Posterior vena cava (tissue), 2 donors: ENCODE measurements at regions not wholly inside any gene's neighbourhood (a gene's known extent, or its start where the extent isn't known, plus 50 kb on each side); places are given as distances from the start of the nearest gene placed in this dataset.
"Not testable (repeated sequence)": the region's sequence is repeated elsewhere in the genome, so short reads cannot be mapped to it uniquely, and the experiment has no call there.

Experiments used
- DNase-seq: peaks from one replicate; pipeline ENCODE4 v3.0.0-alpha.2; 2020; ENCODE audit warnings: low spot score
- intact Hi-C, 2 donors: fragments of 100-400 bp; cut with DNase I; formaldehyde crosslinking; loops; one replicate each; pipeline versions ENCODE4 v1.14.1 to v1.14.2; 2022 to 2023
- donor health status: DM: yes; HTN: yes; CAD: no.
- donor health status: DM: yes; HTN: yes; CAD: no.

DNA sequence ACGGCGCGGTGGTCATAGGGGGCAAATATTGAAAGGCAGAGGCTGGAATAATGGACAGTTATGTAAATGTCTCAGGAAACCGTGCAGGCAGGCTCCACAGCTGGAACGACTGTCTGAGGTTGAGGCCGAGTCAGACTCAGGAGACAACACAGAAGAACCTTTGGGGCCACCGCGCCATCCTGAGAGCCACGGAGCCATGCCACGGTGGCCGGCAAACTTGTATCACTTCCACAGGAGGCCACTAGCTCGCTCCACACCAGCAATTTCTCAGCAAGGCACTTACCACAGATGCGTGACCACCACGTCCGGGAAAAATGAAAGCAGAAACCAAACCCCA lies 156.7 kb upstream of the SALL3 start:
- DNase-seq = no peak

DNA sequence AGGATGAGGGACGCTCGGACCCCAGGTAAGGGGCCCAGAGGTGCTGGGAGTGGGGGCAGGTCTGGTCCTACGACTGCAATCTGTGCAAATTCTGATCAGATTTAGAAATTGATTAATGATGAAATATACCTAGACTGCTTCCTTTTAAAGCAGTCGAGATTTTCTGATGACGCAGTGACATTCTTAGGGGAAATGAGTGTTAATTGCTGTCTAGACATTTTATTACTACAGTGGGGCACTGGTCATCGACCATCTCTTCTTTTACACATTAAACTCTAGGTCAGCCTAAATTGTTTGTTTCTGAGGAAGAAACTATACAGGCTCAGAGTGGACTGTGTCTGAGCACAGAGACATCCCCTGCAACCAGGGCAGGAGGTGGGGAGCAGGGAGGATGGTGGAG lies 154.4 kb upstream of the SALL3 start:
- no peak for DNase-seq
- intact Hi-C loops = no loop called here

More for the DNA sequence above, 156.7 kb upstream of the SALL3 start:
- intact Hi-C loops = no loop called here

DNA sequence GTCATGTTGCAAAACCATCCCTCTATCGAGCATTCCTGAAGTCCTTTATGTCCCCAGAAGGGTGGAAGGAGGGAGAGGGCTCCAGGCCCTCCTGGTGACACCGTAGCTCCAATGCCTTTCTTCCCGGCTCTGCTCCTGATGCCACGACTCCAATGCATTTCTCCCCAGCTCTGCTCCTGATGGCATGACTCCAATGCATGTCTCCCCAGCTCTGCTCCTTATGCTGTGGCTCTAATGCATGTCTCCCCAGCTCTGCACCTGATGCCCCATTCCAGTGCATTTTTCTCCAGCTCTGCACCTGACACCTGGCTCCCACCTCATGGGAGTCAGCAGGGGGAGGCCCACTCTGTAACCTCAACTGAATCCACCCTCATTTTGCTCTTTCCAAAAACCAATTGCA lies 153.0 kb upstream of the SALL3 start:
- intact Hi-C loops = no loop called here
- DNase-seq = no peak

DNA sequence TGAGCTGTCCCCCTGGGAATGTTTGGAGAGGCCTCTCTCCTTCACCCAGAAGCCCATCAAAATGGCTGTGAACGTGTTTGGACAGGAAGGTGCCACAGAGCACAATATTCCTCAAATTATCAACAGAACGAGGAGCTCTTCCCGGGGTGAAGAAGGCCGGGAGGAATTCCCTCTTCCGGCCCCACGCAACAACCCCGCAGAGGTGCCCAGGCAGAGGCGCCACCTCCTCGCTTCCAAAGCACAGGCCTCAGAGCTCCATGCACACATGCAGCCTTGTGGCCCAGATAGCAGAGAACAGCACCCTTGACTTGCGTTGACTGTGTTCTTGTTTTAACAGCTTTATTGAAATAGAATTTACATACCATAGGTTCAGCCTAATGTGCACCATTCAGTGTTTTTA lies 152.5 kb upstream of the SALL3 start:
- DNase-seq = no peak
- intact Hi-C loops = no loop called here

DNA sequence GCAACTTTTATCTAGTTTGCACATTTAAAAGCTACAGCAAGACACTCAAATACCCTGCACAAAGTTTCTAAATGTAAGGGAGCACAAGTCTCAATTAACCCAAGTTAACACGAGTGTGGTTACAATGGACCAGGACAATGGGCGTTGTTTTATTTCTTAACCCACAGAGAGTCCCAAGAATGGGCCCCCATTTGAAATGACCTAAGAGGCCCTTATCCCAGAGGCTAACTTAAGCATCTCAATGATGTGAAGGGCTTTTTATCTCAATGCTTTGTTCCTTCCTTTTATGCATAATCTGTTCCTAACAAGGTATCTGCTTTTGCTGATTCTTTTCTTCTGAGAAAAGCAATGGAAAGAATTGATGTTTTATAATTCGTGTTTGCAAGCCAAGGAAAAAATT lies 151.5 kb upstream of the SALL3 start:
- intact Hi-C loops = no loop called here
- DNase-seq = no peak

DNA sequence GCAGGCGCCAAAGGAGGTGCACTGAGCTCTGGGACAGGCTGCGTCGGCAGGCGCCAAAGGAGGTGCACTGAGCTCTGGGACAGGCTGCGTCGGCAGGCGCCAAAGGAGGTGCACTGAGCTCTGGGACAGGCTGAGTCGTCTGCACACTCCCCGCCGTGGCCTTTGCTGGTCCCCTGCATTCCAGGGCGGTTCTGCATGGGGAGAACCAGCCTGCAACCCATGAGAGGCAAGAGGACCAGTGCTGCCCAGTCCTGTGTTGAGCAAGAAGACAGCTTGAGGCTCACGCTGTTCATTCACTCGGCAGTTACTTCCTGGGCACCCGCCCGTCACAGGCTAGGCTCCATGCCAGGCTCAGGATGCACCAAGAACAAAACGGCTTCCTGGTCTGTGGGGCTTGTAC lies 150.6 kb upstream of the SALL3 start:
- DNase-seq, intact Hi-C loops: not testable (repeated sequence)

DNA sequence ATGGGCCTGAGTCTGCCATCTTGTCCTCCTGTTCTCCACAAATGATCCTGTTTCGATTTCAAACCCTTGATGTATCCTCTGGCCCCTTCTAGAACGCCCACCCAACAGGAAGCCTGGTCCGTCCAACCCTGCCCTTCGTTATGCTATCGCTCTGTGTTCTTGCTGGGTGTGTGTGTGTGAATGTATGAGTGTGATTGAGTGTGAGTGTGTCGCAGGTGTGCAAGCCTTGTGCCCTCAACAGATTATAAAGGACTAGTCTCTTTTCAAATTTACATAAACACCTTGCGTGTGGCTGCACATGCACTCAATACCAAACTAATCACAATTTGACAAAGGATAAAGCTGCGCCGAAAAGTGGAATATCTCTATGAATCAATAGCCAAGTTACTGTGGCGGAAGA lies 149.5 kb upstream of the SALL3 start:
- no peak for DNase-seq
- intact Hi-C loops = no loop called here

DNA sequence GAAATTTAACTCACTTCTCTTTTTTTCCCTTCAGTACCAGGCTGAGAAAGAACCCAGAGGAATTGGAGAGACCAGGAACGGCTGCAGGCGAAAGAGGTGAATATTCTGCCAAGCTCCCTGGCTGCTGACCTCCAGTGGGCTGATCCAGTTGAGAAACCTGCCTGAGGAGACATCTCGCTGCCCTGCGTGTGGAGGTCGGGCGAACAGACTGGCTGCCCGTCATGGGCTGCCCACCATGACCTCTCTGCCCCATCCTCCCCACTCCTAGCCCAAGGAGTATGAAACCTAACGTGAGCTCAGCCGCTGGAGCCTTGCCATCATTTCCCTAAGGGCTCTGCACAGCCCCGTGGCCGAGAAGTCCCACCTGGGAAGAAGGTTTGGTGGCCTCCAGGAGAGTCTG lies 148.8 kb upstream of the SALL3 start:
- intact Hi-C loops = no loop called here
- DNase-seq = no peak

DNA sequence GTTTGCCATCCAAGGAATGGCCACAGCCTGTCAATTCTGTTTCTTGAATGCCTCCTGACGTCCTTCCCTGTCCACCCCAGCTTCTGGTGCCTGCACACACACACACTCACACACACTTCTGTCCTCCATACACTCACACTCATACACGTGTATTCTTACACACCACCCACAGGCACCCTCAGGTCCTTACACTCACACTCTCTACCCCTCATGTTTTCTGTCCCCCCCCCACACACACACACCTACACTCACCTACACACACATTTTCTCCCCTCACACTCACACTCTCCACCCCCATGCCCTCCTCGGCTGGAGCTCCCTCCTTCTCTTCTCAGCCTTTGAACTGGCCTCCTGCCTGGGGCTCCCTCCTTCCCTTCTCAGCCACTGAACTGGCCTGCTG lies 148.0 kb upstream of the SALL3 start:
- intact Hi-C loops = no loop called here
- DNase-seq = no peak

DNA sequence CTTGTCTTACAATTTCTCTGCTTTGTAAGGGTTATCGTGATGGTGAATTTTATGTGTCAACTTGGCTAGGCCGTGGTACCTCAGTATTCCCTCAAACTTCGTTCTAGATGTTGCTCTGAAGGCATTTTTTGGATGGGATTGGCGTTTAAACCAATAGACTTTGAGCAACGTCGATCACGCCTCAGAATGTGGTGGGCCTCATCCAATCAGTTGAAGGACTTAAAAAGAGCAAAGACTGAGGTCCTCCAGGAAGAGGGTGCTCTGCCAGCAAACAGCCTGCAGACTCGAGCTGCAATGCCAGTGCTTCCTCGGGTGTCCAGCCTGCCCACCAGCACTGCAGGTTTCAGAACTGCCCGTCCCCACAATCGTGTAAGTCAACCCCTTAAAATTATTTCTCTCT lies 145.8 kb upstream of the SALL3 start:
- intact Hi-C loops = no loop called here
- DNase-seq = no peak

DNA sequence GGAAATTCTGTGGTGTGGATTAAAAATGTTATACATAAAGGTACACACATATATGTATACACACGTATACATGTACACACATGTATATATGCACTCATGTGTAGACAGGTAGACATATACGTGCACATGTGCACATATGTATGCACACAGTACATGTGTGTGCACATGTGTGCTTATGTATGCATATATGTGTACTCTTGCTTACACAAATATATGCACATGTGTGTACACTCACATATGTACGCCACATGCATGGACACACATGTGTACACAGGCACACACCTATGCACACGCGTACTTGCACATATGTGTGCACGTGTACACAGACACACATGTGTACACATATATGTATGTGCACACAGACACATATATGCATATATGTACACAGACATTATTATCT lies 142.8 kb upstream of the SALL3 start:
- intact Hi-C loops = no loop called here
- DNase-seq = no peak

DNA sequence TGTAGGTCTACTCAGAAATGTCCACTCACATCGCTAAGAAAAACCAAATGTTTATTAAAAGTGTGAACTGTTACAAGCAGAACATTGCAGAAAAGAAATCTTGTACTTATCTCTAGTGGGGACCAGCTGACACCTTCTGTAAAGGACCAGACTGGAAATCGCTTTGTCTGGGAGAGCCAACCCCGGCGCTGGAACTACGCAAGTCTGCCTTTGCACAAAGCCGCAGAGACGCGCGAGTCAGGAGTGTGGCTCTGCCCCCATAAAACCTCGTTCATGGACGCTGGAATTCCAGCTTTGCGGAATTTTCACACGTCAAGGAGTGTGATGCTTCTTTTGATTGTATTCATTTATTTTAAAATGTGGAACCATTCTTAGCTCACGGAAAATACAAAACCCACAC lies 141.9 kb upstream of the SALL3 start:
- no peak for DNase-seq
- intact Hi-C loops = no loop called here

DNA sequence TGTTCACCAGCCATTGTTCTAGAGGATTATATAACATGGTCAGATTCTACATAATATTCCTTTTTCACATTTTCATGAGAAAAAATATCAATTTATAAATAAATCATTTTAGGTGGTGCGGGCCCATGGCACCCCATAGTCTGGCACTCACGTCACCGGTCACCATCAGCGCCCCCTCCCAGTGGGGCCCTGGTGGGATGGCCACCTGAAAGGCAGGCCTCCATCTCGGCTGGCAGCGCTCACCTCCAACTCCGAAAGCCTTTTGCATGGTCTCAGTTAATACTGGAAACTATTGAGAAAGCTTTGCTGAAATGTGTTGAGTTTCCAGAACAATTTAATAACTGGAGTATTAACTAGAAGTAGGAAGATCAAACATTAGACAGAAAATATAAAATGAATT lies 141.4 kb upstream of the SALL3 start:
- intact Hi-C loops = no loop called here
- DNase-seq = no peak

DNA sequence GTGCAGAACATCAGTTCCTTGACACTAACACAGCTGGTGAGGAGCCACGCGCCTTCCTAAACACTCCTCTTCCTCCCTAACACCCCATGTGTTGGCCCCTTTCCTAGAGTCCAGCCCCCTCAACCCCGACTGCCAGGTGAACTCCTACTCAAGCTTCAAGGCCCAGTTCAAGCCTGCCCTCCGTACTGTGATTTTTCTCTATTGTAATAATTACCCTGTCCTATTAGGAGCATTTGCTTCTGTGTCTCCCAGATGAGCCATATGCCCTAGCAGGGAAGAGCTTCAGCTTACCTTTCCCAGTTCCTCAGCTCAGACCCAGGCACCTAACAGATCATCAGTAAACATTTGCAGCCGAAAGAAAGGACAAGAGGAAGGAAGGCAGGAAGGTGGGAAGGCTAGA lies 130.6 kb upstream of the SALL3 start:
- no peak for DNase-seq
- intact Hi-C loops = no loop called here

DNA sequence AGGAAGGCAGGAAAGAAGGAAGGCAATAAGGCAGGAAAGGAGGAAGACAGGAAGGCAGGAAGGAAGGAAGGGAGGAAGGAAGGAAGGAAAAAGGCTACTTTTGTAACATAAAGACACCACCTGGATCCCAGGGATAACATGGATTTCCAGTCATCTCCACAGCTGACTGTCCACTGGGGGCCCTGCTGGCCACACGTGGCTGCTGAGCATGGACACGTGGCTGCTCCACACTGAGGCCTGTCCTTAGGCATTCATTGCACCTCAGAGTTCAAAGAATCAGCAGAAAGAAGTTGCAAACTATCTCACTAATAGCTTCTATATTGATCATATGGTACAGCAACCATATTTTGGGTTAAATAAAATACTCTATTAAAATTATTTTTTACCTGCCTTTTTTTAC lies 130.2 kb upstream of the SALL3 start:
- no peak for DNase-seq
- intact Hi-C loops = no loop called here

DNA sequence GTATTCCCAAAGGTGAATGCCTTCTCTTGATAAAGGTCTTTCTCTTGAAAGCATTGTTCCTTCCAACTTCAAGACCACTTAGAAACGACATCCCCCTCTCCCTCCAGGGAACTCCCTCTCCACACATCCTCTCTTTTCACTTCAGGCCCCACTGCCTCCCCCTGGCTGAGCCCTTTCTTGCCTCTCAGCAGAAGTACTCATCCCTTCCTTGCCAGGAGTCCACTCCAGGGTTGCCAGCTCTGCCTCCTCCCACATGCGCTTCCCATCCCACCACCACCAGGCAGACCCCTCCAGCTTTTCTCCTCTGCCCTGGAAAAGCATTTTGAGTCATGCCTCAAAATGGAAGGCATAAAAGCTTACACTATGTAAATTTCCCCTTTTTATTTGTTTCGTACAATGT lies 126.3 kb upstream of the SALL3 start:
- DNase-seq = no peak
- intact Hi-C loops = no loop called here

DNA sequence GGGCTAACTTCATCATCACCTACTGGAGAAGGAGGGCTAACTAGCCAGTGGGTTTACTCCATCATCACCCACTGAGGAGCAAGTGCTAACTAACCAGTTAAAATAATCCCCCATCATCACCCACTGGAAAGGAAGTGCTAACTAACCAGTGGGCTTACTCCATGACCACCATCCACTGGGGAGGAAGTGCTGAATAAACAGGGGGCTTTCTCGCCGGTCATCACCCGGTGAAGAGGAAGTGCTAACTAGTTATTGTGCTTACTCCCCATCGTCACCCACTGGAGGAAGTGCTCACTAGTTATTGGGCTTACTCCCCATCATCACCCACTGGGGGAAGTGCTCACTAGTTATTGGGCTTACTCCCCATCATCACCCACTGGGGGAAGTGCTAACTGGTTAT lies 124.4 kb upstream of the SALL3 start:
- DNase-seq = no peak
- intact Hi-C loops = no loop called here

DNA sequence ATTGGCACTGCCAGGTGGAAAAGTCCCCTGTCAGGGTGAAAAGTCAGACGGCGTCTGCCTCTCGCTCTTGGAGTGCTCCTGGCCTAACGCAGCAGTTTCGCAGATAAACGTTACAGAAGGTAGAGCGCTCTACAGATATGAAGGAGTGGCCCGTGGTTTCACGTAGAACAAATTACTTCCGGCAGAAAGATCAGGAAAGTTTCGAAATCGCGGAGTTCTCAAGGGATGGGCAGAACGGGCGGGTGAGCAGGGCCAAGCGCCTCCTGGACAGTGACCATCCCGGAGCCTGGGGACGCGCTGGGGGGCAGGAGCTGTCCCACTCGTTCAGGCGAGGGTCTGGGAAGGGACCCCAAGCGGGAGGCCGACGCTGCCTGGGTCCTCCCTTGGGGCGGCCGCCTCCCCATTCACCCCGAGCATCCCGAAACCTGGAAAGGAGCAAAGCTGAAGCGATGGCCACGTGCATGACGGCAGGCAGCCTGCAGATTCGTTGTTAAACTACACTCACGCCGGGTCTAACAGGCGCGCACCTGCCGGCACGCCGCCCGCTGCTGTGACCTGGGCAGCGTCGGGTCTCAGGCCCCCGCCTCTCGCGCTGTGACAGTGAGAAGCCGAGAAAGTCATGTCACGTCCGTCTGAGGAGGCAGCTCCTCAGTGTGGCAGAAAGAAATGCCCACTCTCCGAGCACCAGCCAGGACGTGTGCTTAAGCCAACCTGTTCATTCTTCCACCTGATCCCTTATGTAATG lies 122.9 kb upstream of the SALL3 start:
- no peak for DNase-seq
- intact Hi-C loops = no loop called here

DNA sequence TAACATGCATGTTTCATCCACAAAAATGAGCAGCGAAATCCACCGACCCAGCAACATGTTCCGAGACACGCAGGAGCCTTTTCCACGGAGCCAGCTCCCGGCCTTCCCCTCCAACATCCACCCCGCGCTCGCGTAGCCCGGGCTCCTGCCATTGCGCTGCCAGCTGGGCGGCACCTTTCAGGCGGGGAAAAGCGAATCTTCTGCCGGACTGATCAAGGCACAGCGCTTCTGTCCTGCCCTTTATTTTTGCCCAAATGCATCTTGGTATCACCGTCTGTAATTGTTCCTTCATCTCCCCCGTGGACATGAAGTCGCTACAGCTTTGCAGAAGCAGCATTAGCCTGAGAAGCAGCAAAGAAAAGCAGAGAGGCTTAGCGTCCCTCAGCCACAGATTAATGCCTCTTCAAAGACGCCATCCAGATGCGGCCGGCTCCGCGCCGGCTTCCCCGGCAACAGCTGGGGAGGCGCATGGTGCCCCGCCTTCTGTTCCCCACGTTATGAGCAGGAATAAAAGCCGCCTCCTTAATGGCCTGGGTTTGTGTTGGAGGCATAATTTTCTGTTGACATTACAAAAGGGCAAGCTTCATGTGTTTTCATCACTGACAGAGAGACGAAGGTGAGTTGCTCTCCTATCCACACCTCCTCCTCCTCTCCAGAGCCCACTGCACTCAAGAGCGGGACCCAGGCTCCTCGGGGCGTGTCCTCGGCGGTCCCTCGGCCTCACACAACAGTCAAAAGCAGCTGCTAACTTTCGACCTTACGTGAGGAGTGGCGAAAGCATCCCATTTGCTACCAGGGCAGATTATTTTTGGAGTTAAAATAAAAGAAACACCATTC lies 122.1 kb upstream of the SALL3 start:
- intact Hi-C loops = no loop called here
- DNase-seq = no peak

DNA sequence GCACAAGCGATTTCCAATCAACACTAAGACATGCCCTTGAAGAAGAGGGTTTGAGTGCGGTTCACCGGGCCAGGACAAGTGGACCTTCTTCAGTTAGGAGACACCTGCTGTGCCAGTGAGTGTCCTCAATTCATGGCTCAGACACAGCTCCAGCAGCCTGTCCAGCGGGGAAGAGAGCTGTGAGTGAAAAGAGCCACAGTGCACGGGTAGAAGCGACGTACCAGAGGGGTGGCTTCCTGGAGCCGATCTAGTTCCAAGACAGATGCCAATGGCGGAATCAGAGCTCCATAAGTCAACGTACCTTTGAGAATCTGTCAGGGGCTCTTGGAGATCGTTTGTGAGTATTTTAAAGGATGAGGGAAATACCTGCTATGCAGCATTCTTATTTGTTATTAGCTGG lies 119.9 kb upstream of the SALL3 start:
- intact Hi-C loops = no loop called here

DNA sequence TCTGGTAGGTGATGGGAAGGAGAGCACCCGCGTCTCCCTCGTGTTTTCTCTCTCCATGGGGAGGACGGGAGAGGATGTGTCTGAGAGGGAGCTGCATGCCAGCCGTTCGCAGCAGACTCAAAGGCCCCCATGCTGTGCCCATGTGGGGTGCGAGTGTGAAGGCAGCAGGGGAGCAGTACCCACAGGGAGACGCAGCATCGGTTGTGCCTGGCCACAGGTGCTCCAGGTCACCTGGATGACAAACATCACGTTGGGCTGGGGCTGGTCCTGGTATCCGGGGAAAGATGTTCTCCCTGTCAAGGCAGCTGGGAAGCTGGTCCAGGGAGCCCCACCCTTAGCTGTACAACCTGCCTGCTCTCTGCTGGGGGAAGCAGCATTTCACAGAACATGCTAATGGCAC lies 119.5 kb upstream of the SALL3 start:
- intact Hi-C loops = no loop called here
- no peak for DNase-seq

More for the DNA sequence above, 119.9 kb upstream of the SALL3 start:
- no peak for DNase-seq
